ENCODE measurements at regions not wholly inside any gene's neighbourhood (a gene's known extent, or its start where the extent isn't known, plus 50 kb on each side); places are given as distances from the start of the nearest gene placed in this dataset.
"Not testable (repeated sequence)": the region's sequence is repeated elsewhere in the genome, so short reads cannot be mapped to it uniquely, and the experiment has no call there.

GRCh38 chr7:145464287-145464686, 628.4 kb upstream of the TPK1 start:
- POLR2A ChIA-PET, result no interaction called here
- DNase-seq (ENCODE audit: extremely low spot score), result no peak
- CTCF ChIA-PET, result no interaction called here
- TF ChIP-seq ZNF384 (IDR thresholded peaks at IDR 0.05) (no peak), ELF4 (IDR thresholded peaks at IDR 0.05) (no peak), SUZ12 (IDR thresholded peaks at IDR 0.05) (no peak), HDGF (IDR thresholded peaks at IDR 0.05; ENCODE audit: borderline replicate concordance) (no peak), FOXA1 (IDR thresholded peaks at IDR 0.05) (no peak), CTBP1 (IDR thresholded peaks at IDR 0.05; ENCODE audit: borderline replicate concordance) (no peak), LEF1 (IDR thresholded peaks at IDR 0.05; ENCODE audit: borderline replicate concordance) (no peak), SP1 (IDR thresholded peaks at IDR 0.05) (no peak), TARDBP (IDR thresholded peaks at IDR 0.05) (no peak), L3MBTL2 (conservative IDR thresholded peaks at IDR 0.05) (no peak), FOXK2 (IDR thresholded peaks at IDR 0.05) (no peak), BHLHE40 (IDR thresholded peaks at IDR 0.05; ENCODE audit: borderline replicate concordance) (no peak)

- POLR2A ChIA-PET, result no interaction called here
- CTCF ChIA-PET, result no interaction called here
- TF ChIP-seq, protein P1, sequence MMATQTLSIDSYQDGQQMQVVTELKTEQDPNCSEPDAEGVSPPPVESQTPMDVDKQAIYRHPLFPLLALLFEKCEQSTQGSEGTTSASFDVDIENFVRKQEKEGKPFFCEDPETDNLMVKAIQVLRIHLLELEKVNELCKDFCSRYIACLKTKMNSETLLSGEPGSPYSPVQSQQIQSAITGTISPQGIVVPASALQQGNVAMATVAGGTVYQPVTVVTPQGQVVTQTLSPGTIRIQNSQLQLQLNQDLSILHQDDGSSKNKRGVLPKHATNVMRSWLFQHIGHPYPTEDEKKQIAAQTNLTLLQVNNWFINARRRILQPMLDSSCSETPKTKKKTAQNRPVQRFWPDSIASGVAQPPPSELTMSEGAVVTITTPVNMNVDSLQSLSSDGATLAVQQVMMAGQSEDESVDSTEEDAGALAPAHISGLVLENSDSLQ (IDR thresholded peaks at IDR 0.05), result no peak
- no peak for TF ChIP-seq FOXK2 (IDR thresholded peaks at IDR 0.05)
- no peak for TF ChIP-seq FOXM1 (IDR thresholded peaks at IDR 0.05; ENCODE audit: borderline replicate concordance)
- no peak for TF ChIP-seq ELF4 (IDR thresholded peaks at IDR 0.05)
- TF ChIP-seq NFRKB (IDR thresholded peaks at IDR 0.05), result no peak
- no peak for TF ChIP-seq ARNT (IDR thresholded peaks at IDR 0.05)
- no peak for TF ChIP-seq TARDBP (IDR thresholded peaks at IDR 0.05)
- no peak for TF ChIP-seq HDGF (IDR thresholded peaks at IDR 0.05; ENCODE audit: borderline replicate concordance)
- TF ChIP-seq LEF1 (IDR thresholded peaks at IDR 0.05; ENCODE audit: borderline replicate concordance), result no peak
- no peak for TF ChIP-seq CTBP1 (IDR thresholded peaks at IDR 0.05; ENCODE audit: borderline replicate concordance)
- TF ChIP-seq FOXA1 (IDR thresholded peaks at IDR 0.05), result no peak
- no peak for TF ChIP-seq SP1 (IDR thresholded peaks at IDR 0.05)
- no peak for DNase-seq (ENCODE audit: extremely low spot score)
Measured at GRCh38 chr7:145462463-145462862, 626.6 kb upstream of the TPK1 start.

- no peak for DNase-seq (ENCODE audit: extremely low spot score)
- no peak for TF ChIP-seq SUZ12 (IDR thresholded peaks at IDR 0.05)
- no peak for TF ChIP-seq TARDBP (IDR thresholded peaks at IDR 0.05)
- TF ChIP-seq, protein P1 (IDR thresholded peaks at IDR 0.05), result no peak
- TF ChIP-seq ZNF384 (IDR thresholded peaks at IDR 0.05), result no peak
- no peak for TF ChIP-seq ARNT (IDR thresholded peaks at IDR 0.05)
- POLR2A ChIA-PET, result no interaction called here
- CTCF ChIA-PET, result no interaction called here
Measured at GRCh38 chr7:145434811-145435210, 599.0 kb upstream of the TPK1 start.

DNA sequence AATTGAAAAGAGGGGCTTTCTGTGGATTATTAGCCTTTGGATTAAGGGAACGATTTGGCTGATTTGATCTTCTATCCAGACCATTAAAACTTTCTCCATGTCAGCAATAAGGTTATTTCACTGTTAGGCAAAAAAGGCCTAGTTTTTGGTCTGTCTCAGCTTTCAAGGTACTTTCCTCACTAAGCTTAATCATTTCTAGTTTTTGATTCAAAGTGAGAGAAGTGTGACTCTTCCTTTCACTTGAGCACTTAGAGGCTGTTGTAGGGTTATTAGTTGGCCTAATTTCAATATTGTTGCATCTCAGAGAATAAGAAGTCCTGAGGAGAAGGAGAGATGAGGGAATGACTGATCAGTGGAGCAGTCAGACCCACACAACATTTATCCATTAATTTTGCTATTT, 596.0 kb upstream of the TPK1 start:
- TF ChIP-seq BHLHE40 (IDR thresholded peaks at IDR 0.05; ENCODE audit: borderline replicate concordance), result no peak
- TF ChIP-seq CTBP1 (IDR thresholded peaks at IDR 0.05; ENCODE audit: borderline replicate concordance), result no peak
- no peak for TF ChIP-seq TARDBP (IDR thresholded peaks at IDR 0.05)
- DNase-seq (ENCODE audit: extremely low spot score), result no peak
- POLR2A ChIA-PET, result no interaction called here
- CTCF ChIA-PET, result no interaction called here

GRCh38 chr7:145418481-145418880, 582.6 kb upstream of the TPK1 start:
- DNase-seq (ENCODE audit: extremely low spot score); CTCF ChIA-PET; POLR2A ChIA-PET: not testable (repeated sequence)

GRCh38 chr7:145411066-145411465, 575.2 kb upstream of the TPK1 start:
- POLR2A ChIA-PET, result no interaction called here
- DNase-seq (ENCODE audit: extremely low spot score), result no peak
- CTCF ChIA-PET, result no interaction called here

DNA sequence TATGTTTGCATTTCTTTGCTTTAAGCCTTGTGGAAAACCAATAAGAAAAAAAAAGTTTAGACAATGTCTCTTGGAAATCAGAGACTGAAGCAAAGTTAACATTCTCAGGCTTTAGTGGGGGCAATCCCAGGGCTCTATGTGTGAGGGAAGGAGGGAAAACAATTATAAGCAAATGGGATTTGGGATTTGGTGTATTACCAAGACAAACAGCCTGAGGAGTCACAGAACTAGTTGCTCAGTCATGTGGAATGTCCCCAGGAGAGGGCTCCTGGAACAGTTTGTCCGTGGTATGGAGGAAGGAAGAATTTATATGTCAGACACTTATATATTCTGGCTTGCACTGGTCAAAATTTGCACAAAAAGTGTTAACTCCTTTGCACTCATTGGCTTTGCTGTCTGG, 562.9 kb upstream of the TPK1 start:
- no peak for TF ChIP-seq FOXM1 (IDR thresholded peaks at IDR 0.05; ENCODE audit: borderline replicate concordance)
- TF ChIP-seq SP1 (IDR thresholded peaks at IDR 0.05), result no peak
- TF ChIP-seq, protein P1 (IDR thresholded peaks at IDR 0.05), result no peak
- TF ChIP-seq ZNF384 (IDR thresholded peaks at IDR 0.05), result no peak
- TF ChIP-seq FOXK2 (IDR thresholded peaks at IDR 0.05), result no peak
- TF ChIP-seq L3MBTL2 (conservative IDR thresholded peaks at IDR 0.05), result no peak
- TF ChIP-seq BHLHE40 (IDR thresholded peaks at IDR 0.05; ENCODE audit: borderline replicate concordance), result no peak
- TF ChIP-seq FOXA1 (IDR thresholded peaks at IDR 0.05), result no peak
- TF ChIP-seq LEF1 (IDR thresholded peaks at IDR 0.05; ENCODE audit: borderline replicate concordance), result no peak
- no peak for TF ChIP-seq SUZ12 (IDR thresholded peaks at IDR 0.05)
- TF ChIP-seq TARDBP (IDR thresholded peaks at IDR 0.05), result no peak
- TF ChIP-seq ELF4 (IDR thresholded peaks at IDR 0.05), result no peak
- no peak for TF ChIP-seq HDGF (IDR thresholded peaks at IDR 0.05; ENCODE audit: borderline replicate concordance)
- TF ChIP-seq NFRKB (IDR thresholded peaks at IDR 0.05), result no peak
- TF ChIP-seq CTBP1 (IDR thresholded peaks at IDR 0.05; ENCODE audit: borderline replicate concordance), result no peak
- no peak for TF ChIP-seq ARNT (IDR thresholded peaks at IDR 0.05)
- ChIA-PET CTCF (no interaction called here), POLR2A (no interaction called here)
- no peak for DNase-seq (ENCODE audit: extremely low spot score)

More at GRCh38 chr7:145411066-145411465, 575.2 kb upstream of the TPK1 start:
- TF ChIP-seq ELF4 (IDR thresholded peaks at IDR 0.05) (no peak), TARDBP (IDR thresholded peaks at IDR 0.05) (no peak), ZNF384 (IDR thresholded peaks at IDR 0.05) (no peak), FOXM1 (IDR thresholded peaks at IDR 0.05; ENCODE audit: borderline replicate concordance) (no peak), FOXA1 (IDR thresholded peaks at IDR 0.05) (no peak), LEF1 (IDR thresholded peaks at IDR 0.05; ENCODE audit: borderline replicate concordance) (no peak), HDGF (IDR thresholded peaks at IDR 0.05; ENCODE audit: borderline replicate concordance) (no peak), NFRKB (IDR thresholded peaks at IDR 0.05) (no peak), ARNT (IDR thresholded peaks at IDR 0.05) (no peak), FOXK2 (IDR thresholded peaks at IDR 0.05) (no peak), BHLHE40 (IDR thresholded peaks at IDR 0.05; ENCODE audit: borderline replicate concordance) (no peak), SUZ12 (IDR thresholded peaks at IDR 0.05) (no peak), L3MBTL2 (conservative IDR thresholded peaks at IDR 0.05) (no peak), CTBP1 (IDR thresholded peaks at IDR 0.05; ENCODE audit: borderline replicate concordance) (no peak), SP1 (IDR thresholded peaks at IDR 0.05) (no peak)
- TF ChIP-seq, protein P1 (IDR thresholded peaks at IDR 0.05), result no peak
